ENCODE measurements at regions not wholly inside any gene's neighbourhood (a gene's known extent, or its start where the extent isn't known, plus 50 kb on each side); places are given as distances from the start of the nearest gene placed in this dataset.

- DNase-seq = no peak
- Histone ChIP-seq H3K36me3 (ENCODE audit: low read depth, missing control alignments) (no peaks in the 10 kb centered on the region), H3K4me3 (no peak overlapping the region), H3K4me1 (no peaks in the 10 kb centered on the region), H3K27ac (no peak overlapping the region), H3K27me3 (no peaks in the 10 kb centered on the region), H3K9me3 (no peaks in the 10 kb centered on the region)
- TF ChIP-seq POLR2A (IDR thresholded peaks at IDR 0.05) = no peak
- no peak for TF ChIP-seq CTCF (IDR thresholded peaks at IDR 0.05)
- WGBS, 2 donors = 49 to 57% methylated on average over 2 of the region's 2 CpGs
- intact Hi-C loops (cut with DNase I; ENCODE audit: low total_unique reads) = no loop called here
These were observed 1588.0 kb downstream of the GRIK2 start for GRCh38 chr6:102981490-102982015.

GRCh38 chr6:102980951-102981350 is 1587.4 kb downstream of the GRIK2 start:
- Histone ChIP-seq H3K27ac (no peak overlapping the region), H3K36me3 (ENCODE audit: low read depth, missing control alignments) (no peaks in the 10 kb centered on the region), H3K4me3 (no peak overlapping the region), H3K27me3 (no peaks in the 10 kb centered on the region), H3K4me1 (no peaks in the 10 kb centered on the region), H3K9me3 (no peaks in the 10 kb centered on the region)
- no peak for DNase-seq
- intact Hi-C loops (cut with DNase I; ENCODE audit: low total_unique reads) = no loop called here
- WGBS, 2 donors = 85 to 89% methylated on average over 1 of the region's 1 CpG
- TF ChIP-seq CTCF (IDR thresholded peaks at IDR 0.05) = no peak
- TF ChIP-seq POLR2A (IDR thresholded peaks at IDR 0.05) = no peak

GRCh38 chr6:102961902-102962301 is 1568.4 kb downstream of the GRIK2 start:
- DNase-seq = no peak
- H3K36me3 ChIP-seq (ENCODE audit: low read depth, missing control alignments) = no peaks in the 10 kb centered on the region
- H3K9me3 ChIP-seq = no peaks in the 10 kb centered on the region
- H3K4me1 ChIP-seq = no peaks in the 10 kb centered on the region
- no peak overlapping the region for H3K27ac ChIP-seq
- intact Hi-C loops (cut with DNase I; ENCODE audit: low total_unique reads) = no loop called here
- TF ChIP-seq CTCF (IDR thresholded peaks at IDR 0.05) (no peak), POLR2A (IDR thresholded peaks at IDR 0.05) (no peak)
- no peaks in the 10 kb centered on the region for H3K27me3 ChIP-seq
- no peak overlapping the region for H3K4me3 ChIP-seq

GRCh38 chr6:102950967-102951366 is 1557.5 kb downstream of the GRIK2 start:
- Histone ChIP-seq H3K27me3 (no peaks in the 10 kb centered on the region), H3K9me3 (no peaks in the 10 kb centered on the region), H3K4me1 (no peaks in the 10 kb centered on the region), H3K4me3 (no peak overlapping the region), H3K27ac (no peak overlapping the region), H3K36me3 (ENCODE audit: low read depth, missing control alignments) (no peaks in the 10 kb centered on the region)
- DNase-seq = no peak
- TF ChIP-seq POLR2A (IDR thresholded peaks at IDR 0.05) (no peak), CTCF (IDR thresholded peaks at IDR 0.05) (no peak)
- WGBS, 2 donors = 49 to 68% methylated on average over 3 of the region's 3 CpGs
- intact Hi-C loops (cut with DNase I; ENCODE audit: low total_unique reads) = no loop called here

GRCh38 chr6:102944475-102944874 is 1551.0 kb downstream of the GRIK2 start:
- TF ChIP-seq CTCF (IDR thresholded peaks at IDR 0.05) = no peak
- no peak for TF ChIP-seq POLR2A (IDR thresholded peaks at IDR 0.05)

More at GRCh38 chr6:102944475-102944874, 1551.0 kb downstream of the GRIK2 start:
- Histone ChIP-seq H3K36me3 (ENCODE audit: low read depth, missing control alignments) (no peaks in the 10 kb centered on the region), H3K9me3 (no peaks in the 10 kb centered on the region), H3K27me3 (no peaks in the 10 kb centered on the region), H3K4me3 (no peak overlapping the region), H3K4me1 (no peaks in the 10 kb centered on the region), H3K27ac (no peak overlapping the region)
- WGBS, 2 donors = 50 to 71% methylated on average over 1 of the region's 1 CpG
- intact Hi-C loops (cut with DNase I; ENCODE audit: low total_unique reads) = no loop called here
- no peak for DNase-seq

All from testis (tissue), 2 donors.